Stomach (tissue), 8 donors: ENCODE measurements at regions not wholly inside any gene's neighbourhood (a gene's known extent, or its start where the extent isn't known, plus 50 kb on each side); places are given as distances from the start of the nearest gene placed in this dataset.

Source experiments
- DNase-seq, 2 donors: peaks; one replicate each; pipeline versions ENCODE4 v3.0.0 to v3.0.0-alpha.2; 2013 to 2019
- H3K27ac ChIP-seq, 5 donors: fragments of 200-600 bp in 4 of 5; sonication (generic) in 4 of 5; one replicate each; pipeline ENCODE4 v1.5.1; 2013 to 2019; ENCODE audit warnings: mild to moderate bottlenecking in 1 of 5, moderate library complexity in 1 of 5
- H3K27me3 ChIP-seq, 3 donors: fragments of 200-600 bp; sonication (generic); one replicate each; pipeline ENCODE4 v1.5.1; 2017 to 2019; ENCODE audit warnings: mixed run types in 1 of 3
- H3K36me3 ChIP-seq, 4 donors: fragments of 200-600 bp; sonication (generic); 1 replicate in 3 of 4; 2 replicates in 1 of 4; pipeline ENCODE4 v1.5.1; 2016 to 2019
- H3K4me1 ChIP-seq, 4 donors: fragments of 200-600 bp; sonication (generic); one replicate each; pipeline ENCODE4 v1.5.1; 2016 to 2019
- H3K4me3 ChIP-seq, 4 donors: fragments of 200-600 bp; sonication (generic) in 3 of 4; one replicate each; pipeline ENCODE4 v1.5.1; 2016 to 2019; ENCODE audit warnings: mild to moderate bottlenecking in 1 of 4
- H3K9me3 ChIP-seq, 4 donors: fragments of 200-600 bp; sonication (generic); one replicate each; pipeline ENCODE4 v1.5.1; 2016 to 2019
- CTCF ChIP-seq, 7 experiments: fragments of 450-650 bp in 4 of 7; fragments of 200-600 bp in 3 of 7; sonication (generic) in 3 of 7; IDR thresholded peaks; one replicate each; pipeline ENCODE4 v1.5.1; 2016 to 2019; ENCODE audit warnings: antibody characterized with exemption in 7 of 7, control low read depth in 2 of 7, mild to moderate bottlenecking in 1 of 7
- EP300 ChIP-seq: sonication (generic); formaldehyde crosslinking; IDR thresholded peaks from one replicate; pipeline ENCODE4 v1.6.1; 2017; ENCODE audit warnings: antibody characterized with exemption
- POLR2A ChIP-seq, 4 donors: fragments of 450-650 bp; IDR thresholded peaks; one replicate each; pipeline ENCODE4 v1.6.1; 2016; ENCODE audit warnings: antibody characterized with exemption in 4 of 4, control low read depth in 2 of 4, mild to moderate bottlenecking in 1 of 4, moderate library complexity in 1 of 4
- POLR2AphosphoS5 ChIP-seq, 3 donors: sonication (generic); formaldehyde crosslinking; IDR thresholded peaks; one replicate each; pipeline ENCODE4 v1.6.1; 2016; ENCODE audit warnings: antibody characterized with exemption in 3 of 3
- WGBS, 5 donors: extraction: QIAGEN DNeasy Blood & Tissue Kit in 3 of 5; methylation state at CpG; one replicate each; pipeline versions ENCODE4 v1.1.5 to v1.1.7; 2013 to 2018; 5-methylcytosine and 5-hydroxymethylcytosine counted together
- intact Hi-C: fragments of 100-400 bp; cut with DNase I; formaldehyde crosslinking; loops from one replicate; pipeline ENCODE4 v1.15.1; 2023; ENCODE audit warnings: low total_unique reads
- donor health status: healthy with polysubstance abuse.
- donor health status: Bipolar disorder and iron deficiency.
- donor health status: healthy.

GRCh38 chr5:2130361-2130760, 247.6 kb upstream of the IRX4 start:
- no peak for DNase-seq

GRCh38 chr5:2129568-2130272, 247.0 kb upstream of the IRX4 start:
- no peaks in the 10 kb centered on the region for H3K9me3 ChIP-seq
- no peak overlapping the region for H3K4me3 ChIP-seq
- no peak for TF ChIP-seq CTCF (IDR thresholded peaks at IDR 0.05)
- no peak for TF ChIP-seq POLR2A (IDR thresholded peaks at IDR 0.05)
- no peak for TF ChIP-seq EP300
- TF ChIP-seq POLR2AphosphoS5 (IDR thresholded peaks at IDR 0.05): no peak
- intact Hi-C loops: no loop called here
- H3K27ac ChIP-seq: no peak overlapping the region
- H3K27me3 ChIP-seq: peaks cover 0 to 49% (median 0%) of the 10 kb centered on the region in 3 donors
- peak in 1 of 2 donors; percentile 25 for DNase-seq
- H3K4me1 ChIP-seq: no peaks in the 10 kb centered on the region
- WGBS, 5 donors: 37 to 46% (median 42%) methylated on average over 21 of the region's 21 CpGs
- no peaks in the 10 kb centered on the region for H3K36me3 ChIP-seq

More at GRCh38 chr5:2130361-2130760, 247.6 kb upstream of the IRX4 start:
- TF ChIP-seq POLR2A (IDR thresholded peaks at IDR 0.05) (no peak), CTCF (IDR thresholded peaks at IDR 0.05) (no peak), POLR2AphosphoS5 (IDR thresholded peaks at IDR 0.05) (no peak), EP300 (no peak)
- no peak overlapping the region for H3K4me3 ChIP-seq
- no peaks in the 10 kb centered on the region for H3K36me3 ChIP-seq
- intact Hi-C loops: no loop called here
- H3K4me1 ChIP-seq: no peaks in the 10 kb centered on the region
- WGBS, 5 donors: 73 to 83% (median 79%) methylated on average over 7 of the region's 7 CpGs
- peaks cover 0 to 46% (median 0%) of the 10 kb centered on the region in 3 donors for H3K27me3 ChIP-seq
- no peaks in the 10 kb centered on the region for H3K9me3 ChIP-seq
- no peak overlapping the region for H3K27ac ChIP-seq

GRCh38 chr5:2128686-2129355, 246.1 kb upstream of the IRX4 start:
- intact Hi-C loops: no loop called here
- Histone ChIP-seq H3K27me3 (peaks cover 0 to 52% (median 0%) of the 10 kb centered on the region in 3 donors), H3K27ac (no peak overlapping the region), H3K4me1 (no peaks in the 10 kb centered on the region), H3K4me3 (no peak overlapping the region), H3K9me3 (peaks cover 0 to 5% (median 0%) of the 10 kb centered on the region in 4 donors), H3K36me3 (no peaks in the 10 kb centered on the region)
- no peak for DNase-seq
- TF ChIP-seq POLR2A (IDR thresholded peaks at IDR 0.05) (no peak), POLR2AphosphoS5 (IDR thresholded peaks at IDR 0.05) (no peak), EP300 (no peak), CTCF (IDR thresholded peaks at IDR 0.05) (no peak)
- 38 to 44% (median 43%) methylated on average over 21 of the region's 21 CpGs for WGBS, 5 donors

- Histone ChIP-seq H3K4me3 (no peak overlapping the region), H3K4me1 (no peaks in the 10 kb centered on the region), H3K27ac (no peak overlapping the region), H3K9me3 (peaks cover 0 to 17% (median 12%) of the 10 kb centered on the region in 4 donors), H3K36me3 (no peaks in the 10 kb centered on the region), H3K27me3 (peaks cover 0 to 41% (median 0%) of the 10 kb centered on the region in 3 donors)
- no peak for TF ChIP-seq EP300
- TF ChIP-seq POLR2A (IDR thresholded peaks at IDR 0.05): no peak
- no peak for TF ChIP-seq CTCF (IDR thresholded peaks at IDR 0.05)
- TF ChIP-seq POLR2AphosphoS5 (IDR thresholded peaks at IDR 0.05): no peak
- DNase-seq: no peak
- 79 to 88% (median 84%) methylated on average over 9 of the region's 9 CpGs for WGBS, 5 donors
- intact Hi-C loops: no loop called here
These were observed 243.8 kb upstream of the IRX4 start for GRCh38 chr5:2126512-2126911.
